GM18868 (cell line): ENCODE measurements at regions not wholly inside any gene's neighbourhood (a gene's known extent, or its start where the extent isn't known, plus 50 kb on each side); places are given as distances from the start of the nearest gene placed in this dataset.

Experiments used
- ATAC-seq: cut with Tn5 transposase; IDR thresholded peaks from one replicate; pipeline ENCODE4 v1.9.1; 2021; ENCODE audit warnings: mild to moderate bottlenecking, moderate library complexity; ENCODE audit not compliant: unreplicated experiment

DNA sequence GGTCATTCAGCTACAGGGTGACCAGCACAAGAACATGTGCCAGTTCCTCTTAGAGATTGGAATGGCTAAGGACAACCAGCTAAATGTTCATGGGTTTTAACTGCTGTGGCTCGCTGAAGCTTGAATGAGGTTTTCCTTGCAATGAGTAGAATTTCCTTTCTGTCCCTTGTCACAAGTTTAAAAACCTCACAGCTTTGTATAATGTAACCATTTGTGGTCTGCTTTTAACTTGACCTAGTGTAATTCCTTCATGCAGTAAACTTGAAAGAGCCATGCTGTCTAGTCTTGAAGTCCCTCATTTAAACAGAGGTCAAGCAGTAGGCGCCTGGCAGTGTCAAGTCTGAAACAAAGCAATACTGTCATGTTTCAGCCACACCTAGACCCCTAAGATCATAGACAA lies 181.3 kb upstream of the DMRT1 start:
- ATAC-seq = no peak

DNA sequence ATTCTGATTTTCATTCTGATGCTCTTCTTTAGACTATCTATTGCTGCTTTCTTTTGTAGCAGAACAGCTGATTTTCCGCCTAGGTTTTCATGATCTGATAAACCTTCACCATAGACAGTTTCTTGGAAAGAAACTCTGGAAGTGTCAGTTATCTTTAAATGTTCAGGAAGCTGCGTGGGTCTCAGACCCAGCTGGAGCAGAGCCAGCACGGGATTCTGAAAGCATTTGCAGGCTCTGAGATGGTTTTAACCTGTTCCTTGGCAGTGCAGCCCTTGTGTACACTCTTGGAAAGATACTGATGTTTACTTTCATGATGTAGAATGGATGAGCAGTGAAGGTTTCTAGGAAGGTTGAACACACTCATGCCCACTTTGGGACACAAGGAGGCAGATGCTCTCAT lies 178.0 kb upstream of the DMRT1 start:
- no peak for ATAC-seq

DNA sequence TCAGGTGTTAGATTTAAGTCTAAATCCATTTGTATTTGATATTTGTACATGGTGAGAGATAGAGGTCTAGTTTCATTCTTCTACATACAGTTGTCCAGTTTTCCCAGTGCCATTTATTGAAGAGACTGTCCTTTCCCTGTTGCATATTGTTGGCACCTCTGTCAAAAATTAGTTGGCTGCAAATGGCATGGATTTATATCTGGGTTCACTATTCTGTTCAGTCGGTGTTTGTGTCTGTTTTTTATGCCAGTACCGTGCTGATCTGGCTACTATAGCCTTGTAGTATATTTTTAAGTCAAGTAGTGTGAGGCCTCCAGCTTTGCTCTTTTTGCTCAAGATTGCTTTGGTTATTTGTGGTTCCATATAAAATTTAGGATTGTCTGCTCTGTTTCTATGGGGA lies 176.2 kb upstream of the DMRT1 start:
- ATAC-seq = no peak

DNA sequence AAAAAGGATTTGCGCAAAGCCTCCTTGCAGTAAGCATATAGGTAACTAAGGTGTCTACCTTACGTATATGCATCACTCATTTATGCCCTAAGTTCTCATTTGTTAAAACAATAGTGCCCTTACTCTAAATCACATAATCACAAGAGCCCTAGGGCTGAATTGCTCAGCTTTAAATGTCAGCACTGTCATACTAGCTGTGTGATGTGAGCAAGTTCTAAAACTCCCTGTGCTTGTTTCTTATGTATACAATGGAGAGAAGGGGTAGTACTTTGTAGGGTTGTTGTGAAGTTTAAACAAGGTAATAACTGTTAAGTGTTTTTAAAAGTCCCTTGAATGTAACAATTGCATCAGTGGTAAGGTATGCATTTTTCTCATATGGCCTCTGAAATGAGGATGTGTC lies 169.5 kb upstream of the DMRT1 start:
- ATAC-seq = no peak

DNA sequence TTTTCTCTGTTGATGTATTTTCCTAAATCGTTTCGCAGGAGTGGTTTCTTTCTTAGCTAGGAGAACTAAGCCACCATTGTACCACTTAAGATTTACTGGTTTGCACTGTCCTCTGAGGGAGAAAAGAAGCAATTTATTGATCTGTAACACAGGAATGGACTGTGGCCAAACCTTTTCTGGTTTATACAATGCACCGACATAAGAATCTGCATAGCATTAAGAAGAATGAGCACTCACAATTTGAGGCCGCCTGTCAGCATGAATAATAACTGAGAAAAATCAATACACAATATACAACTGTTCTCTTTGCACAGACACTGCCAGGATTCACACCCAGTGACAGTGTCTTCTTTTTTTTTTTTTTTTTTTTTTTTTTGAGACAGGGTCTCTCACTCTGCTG lies 168.6 kb upstream of the DMRT1 start:
- ATAC-seq = no peak

DNA sequence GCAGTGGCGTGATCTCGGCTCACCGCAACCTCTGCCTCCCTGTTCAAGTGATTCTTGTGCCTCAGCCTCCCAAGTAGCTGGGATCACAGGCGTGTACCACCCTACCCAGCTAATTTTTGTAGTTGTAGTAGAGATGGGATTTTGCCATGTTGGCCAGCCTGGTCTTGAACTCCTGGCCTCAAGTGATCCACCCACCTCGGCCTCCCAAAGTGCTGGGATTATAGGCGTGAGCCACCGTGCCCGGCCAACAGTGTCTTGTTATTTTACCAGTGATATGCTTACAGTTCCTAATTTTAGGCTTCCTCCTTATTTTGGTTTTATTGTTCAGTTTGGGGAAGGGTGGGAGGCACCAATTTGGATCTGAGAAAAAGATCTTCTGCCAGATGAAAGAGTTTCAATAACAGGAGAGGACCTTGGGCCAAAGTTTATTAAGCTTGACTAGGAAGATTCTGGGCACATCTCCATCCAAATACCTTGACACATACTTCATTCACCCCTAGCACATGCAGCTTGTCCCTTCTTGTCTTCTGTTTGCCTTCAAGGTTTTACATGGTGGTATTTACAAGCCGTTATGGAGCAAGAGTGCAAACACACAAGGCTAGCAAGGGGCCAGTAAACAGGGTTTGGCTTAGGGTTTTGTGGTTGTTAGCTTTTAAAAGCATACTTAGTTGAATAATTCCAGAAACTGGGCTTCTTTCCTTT lies 168.1 kb upstream of the DMRT1 start:
- ATAC-seq = no peak

DNA sequence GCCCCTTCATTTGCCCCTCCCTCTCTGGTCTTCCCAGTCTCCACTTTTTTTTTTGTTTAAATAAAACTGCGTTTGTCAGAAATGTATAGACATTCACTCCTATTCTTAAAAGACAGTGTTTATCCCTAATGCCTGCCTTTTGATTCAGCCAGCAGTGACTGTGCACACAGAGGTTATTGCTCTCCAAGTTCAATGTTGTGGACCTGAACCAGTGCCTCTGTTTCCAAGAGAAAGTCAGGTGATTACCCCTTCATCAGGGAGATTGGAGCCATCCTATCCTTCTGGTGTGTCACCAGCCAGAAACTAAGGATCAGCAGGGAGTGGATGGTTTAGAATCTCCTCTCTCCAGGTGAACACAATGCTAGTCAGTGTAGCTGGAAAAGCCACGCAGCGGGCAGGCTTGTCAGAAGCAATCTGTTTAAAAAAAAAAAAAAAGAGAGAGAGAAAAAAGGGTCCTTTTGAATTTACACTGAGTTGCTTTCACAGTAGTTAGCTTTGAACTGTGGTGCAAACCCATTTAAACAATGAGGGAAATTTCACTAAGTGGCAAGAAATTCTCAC lies 167.5 kb upstream of the DMRT1 start:
- ATAC-seq = no peak

DNA sequence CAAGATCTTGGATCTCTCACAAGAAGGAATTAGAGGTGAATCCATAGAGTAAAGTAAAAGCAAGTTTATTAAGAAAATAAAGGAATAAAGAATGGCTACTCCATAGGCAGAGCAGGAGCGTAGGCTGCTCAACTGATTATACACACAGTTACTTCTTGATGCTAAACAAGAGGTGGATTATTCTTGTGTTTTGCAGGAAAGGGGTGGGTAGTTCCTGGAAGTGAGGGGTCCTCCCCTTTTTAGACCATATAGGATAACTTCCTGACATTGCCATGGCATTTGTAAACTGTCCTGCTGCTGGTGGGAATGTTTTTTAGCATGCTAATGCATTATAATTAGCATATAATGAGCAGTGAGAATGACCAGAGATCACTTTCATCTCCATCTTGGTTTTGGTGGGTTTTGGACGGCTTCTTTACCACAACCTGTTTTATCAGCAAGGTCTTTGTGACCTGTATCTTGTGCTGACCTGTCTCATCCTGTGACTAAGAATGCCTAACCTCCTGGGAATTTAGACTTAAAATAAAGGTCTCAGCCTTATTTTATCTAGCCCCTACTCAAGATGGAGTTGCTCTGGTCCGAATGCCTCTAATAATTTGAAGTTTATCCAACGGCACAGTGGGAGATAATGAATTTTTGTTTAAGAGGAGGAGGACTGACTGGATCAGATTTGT lies 165.7 kb upstream of the DMRT1 start:
- no peak for ATAC-seq

DNA sequence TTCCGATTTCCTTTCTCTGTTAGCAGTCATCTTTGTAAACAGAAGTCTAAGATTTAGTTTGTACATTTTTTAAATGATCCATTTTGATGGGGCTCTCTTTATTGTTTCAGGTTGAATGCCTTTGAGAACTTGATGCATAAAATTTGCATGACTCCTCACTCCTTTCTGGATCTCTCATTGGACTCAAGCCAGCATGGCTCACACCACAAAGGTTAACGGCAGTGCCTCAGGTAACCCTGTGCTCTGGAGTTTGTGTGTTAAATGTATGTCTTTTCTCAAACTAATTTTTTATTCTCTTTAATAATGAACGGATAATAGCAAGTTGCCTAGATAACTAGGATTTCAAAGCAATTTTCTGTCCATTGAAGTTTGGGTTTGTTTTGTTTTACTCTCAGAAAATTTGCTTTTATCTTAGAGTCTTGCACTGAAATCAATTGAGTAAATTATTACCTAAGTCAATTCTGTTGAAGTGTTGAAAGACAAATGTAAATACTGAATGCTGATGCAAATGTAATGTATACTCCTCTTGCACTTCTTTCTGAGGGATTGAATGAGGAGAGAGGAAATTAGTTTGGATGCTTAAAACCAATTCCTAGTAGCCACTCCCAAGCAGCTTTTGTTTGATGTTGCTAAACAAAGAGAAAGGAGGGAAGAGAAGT lies 164.6 kb upstream of the DMRT1 start:
- no peak for ATAC-seq

DNA sequence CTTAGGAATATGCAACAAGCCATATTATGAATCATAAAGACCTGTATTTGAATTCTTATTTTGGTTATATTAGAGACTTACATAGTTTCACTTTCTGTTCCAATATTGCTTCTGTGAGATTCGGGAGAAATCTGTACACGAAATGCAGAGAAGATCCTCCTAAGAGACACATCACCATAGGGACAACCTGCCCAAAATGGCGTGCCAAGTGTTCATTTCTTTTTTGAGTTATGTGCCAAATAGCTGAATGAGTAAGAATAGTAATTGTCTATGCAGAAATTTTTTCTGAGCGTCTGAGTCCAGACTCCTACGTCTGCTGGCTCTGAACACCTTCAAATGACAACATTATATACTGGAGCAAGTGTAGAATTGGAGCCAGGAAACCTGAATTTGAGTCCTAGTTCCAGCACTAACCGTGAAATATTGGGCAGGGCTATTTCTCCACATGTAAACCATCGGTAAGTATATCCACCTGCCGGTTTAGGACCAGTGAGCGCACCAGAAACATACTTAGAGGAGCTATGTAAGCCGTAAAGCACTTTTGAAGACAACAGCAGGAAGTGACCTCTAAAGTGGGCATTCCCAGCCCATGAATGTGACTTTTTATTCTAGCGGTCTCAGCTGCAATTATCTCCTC lies 163.9 kb upstream of the DMRT1 start:
- no peak for ATAC-seq

DNA sequence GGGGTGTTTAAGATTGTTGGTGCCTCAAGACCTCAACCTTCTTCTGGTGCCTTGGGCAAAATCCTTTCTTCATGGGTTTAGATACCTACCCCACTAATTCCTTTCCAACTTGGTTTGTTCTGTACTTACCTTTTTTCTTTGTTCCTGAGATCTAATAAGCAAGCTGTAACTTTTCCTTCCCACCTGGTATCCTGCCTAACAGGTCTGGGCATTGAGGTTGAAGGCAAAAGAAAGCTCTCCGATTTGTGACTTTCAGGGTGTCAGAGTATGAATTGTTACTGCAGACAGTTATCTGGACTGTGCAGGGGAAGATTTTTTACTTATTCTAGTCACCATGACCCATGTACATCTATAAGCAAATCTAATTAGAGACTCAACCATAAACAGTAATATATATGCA lies 162.6 kb upstream of the DMRT1 start:
- no peak for ATAC-seq

DNA sequence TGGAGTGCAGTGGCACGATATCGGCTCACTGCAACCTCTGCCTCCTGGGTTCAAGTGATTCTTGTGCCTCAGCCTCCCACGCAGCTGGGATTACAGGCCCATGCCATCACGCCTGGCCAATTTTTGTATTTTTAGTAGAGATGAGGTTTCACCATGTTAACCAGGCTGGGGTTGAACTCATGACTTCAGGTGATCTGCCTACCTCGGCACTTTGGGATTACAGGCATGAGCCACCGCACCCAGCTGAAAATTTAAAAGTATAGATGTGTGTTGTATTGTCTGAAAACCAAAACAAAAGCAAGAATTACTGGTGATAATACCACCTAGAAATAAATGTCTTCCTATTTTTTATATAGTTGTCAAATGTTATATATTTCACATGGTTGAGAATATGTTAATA lies 162.0 kb upstream of the DMRT1 start:
- ATAC-seq = no peak

DNA sequence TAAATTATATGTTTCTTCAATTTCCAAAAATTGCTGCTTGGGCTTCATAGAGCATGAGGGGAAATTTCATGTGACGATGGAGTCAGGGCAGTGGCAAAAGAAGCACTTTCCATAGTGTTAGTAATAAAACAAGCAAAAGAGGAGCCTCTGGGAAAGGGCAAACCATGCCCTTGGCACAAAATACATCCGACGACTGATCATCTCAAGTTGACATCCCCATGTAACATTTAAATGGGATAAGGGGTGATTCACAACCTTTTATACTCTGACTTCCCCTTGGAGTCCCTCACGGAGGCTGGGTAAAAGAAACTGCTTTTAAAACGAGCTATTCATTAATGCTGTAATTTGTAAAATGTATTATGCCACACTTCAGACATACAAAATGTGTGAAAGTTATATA lies 161.4 kb upstream of the DMRT1 start:
- no peak for ATAC-seq

DNA sequence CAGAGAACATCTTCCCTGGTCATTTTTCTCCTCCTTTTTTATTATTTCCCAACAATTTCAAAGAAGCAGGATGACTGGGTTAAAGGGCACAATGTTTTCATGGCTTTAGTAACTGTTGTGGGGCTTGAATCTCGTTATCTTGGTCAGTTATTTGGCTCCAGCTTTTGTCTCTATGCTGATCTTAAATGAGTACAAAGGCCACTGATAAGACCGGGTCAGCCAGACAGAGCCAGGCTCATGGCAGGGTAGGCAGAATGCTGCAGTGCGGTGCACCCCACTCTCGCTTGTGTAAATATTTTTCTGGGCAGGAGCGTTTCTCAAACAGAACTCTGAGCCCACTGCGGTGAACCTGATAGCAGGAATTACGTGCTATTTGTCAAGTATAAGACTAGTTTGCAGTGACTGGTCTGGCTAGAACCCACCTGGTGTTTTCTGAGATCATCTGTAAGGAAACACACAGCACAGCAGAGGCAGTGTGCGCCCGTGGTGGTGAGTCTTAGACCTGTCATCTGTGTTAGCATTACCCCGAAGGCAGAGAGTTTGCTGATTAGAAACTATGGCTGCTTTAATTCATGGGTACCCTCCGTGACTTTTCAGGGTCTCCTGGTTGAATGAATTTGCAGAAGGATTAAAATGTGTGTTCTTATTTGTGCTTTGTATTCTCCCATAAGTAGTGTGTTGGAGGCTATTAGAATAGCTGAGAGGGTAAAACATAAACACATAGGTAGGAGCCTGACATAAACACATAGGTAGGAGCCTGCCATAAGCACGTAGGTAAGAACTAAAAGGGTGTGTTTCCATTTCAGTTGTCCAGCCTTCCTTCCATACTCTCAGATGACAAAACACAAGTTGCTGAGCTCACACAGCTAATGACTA lies 158.6 kb upstream of the DMRT1 start:
- no peak for ATAC-seq

DNA sequence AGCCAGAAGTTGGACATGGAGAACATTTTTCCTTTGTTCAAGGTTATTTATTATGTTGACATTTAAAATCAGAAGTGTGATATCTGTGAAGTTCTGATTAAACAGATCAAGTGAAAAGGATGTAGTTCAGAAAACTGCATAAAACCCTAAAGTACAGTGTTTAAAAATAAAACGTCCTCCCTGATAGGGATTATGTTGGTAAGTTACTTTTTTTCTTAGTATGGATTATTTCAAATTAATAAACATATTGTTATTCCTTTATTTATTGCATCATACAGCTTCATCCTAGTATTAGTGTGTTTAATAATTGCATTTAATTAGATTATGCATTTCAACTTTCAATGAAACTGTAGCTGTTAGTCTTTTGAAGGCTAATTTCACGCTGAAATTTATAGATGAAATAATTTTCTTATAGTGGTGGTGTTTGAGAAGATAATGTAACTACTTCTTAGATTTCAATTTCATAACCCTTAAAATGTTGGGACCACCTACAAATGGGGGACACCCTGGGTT lies 157.9 kb upstream of the DMRT1 start:
- no peak for ATAC-seq

DNA sequence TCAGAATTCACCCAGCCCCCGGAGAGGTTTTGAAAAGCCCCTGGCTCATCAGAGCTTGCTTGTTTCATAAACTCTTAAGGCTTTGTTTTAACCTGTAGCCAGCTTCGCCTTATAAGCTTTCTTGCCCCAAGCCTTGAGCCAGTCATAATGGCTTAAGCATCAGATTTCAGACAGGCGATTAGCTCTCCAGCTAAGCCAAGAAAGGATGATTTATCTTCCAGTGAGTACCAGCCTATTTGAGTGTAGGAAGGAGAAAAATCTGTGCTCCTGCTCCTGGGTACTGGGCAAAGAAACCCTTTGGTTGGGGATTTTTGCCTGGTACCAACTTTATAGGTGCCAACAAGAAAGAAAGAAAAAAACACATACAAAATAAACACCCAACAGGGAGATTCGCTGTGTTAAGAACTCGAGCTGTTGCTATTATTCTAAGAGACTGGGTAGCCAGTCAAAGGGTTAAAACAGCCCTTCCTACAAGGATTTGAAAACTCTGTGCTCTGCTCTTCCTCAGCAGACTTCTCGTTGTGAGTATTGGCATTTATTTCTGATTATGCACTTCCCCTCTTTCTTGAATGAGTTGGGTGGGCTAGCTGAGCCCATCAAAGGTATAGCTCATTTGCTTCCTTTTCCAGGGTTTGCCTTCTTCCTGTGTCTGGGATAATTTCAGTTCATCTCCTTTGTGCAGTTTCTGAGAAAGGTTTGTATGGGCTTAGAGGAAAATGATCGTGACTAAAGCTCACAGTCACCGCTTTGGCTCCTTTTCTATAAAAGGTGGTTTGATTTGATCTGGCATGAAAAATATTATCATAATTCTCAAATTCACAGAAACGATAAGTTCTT lies 157.2 kb upstream of the DMRT1 start:
- ATAC-seq = no peak

DNA sequence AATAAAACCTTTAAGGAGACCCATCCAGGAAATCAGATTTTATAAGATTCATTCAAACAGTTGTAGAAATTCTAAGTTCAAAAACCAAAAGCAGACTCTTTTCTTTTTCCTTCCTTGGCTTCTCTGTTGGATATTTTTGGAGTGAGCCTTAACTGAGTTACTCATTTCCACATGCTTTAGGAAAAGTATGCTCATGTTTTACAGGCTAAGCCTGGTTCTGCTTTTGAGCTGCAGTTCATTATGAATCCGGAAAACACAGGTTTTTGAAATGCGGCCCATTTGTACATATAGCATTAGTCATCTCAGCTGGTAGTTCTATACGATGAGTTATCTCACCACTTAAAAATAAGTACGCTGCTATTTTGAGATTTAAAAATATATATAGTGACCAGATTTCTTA lies 156.6 kb upstream of the DMRT1 start:
- ATAC-seq = no peak

DNA sequence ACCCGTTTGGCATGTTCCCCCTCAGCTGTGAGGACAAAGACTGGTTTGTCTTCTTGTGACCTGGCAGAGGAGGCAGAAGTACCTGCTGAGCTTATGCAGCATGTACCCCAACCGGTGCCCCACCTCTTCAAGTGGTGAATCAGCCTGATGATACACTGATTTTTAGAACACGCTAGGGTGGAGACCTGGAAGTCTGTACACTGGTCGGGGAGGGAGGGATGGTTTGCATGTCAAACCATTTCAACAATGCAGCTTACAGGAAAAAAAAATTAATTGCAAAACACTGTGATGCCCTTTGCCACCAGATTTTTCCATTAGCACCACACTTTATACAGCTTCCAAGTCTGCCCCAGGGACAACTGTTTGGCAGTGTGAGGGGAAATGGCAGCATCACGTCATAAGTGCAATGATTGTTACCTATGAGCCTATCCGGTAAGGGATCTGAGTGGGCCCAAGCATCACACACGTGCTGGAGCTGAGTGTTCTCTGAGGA lies 155.1 kb upstream of the DMRT1 start:
- no peak for ATAC-seq

DNA sequence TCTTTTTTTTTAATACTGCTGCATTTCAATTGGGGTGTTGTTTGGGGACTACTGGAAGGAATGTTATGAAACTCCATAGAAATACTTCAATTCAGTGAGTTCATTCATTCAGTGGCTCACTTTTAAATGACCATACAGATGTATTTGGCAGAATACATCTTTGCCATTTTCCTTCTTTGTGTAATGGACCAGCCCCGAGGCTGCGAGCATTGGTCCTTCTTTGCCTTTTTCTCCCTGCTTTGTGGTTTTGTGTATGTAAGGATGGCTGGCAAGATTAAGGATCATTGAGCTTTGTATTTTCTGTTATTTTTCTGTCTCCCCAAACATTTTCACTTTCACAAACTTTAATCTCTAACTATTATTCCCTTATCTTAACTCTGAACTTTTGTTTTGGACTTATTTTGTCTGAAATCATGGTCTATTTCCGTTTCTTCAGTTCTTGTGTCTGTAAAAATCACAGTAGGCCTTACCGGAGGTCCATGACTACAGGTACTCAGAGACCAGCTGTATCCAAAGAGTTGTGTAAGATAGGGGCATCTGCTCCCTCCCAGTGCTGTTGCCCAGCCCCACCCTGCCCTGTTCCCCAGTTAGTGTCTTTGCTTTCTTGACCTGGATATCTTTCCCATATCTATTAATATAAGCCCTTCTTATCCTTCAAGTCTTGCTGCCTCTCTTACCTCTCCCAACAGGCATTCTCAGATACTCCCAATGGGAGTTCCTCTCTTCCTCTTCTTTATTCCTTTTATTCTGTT lies 154.3 kb upstream of the DMRT1 start:
- no peak for ATAC-seq
